Endothelial cell of umbilical vein (primary cell): ENCODE measurements at regions not wholly inside any gene's neighbourhood (a gene's known extent, or its start where the extent isn't known, plus 50 kb on each side); places are given as distances from the start of the nearest gene placed in this dataset.

Experiments
- EZH2 ChIP-seq: IDR thresholded peaks from 2 replicates; pipeline ENCODE4 v1.6.1; 2012; ENCODE audit warnings: borderline replicate concordance, low read depth, mild to moderate bottlenecking, moderate library complexity, low read length, inconsistent platforms; ENCODE audit not compliant: severe bottlenecking
- FOS ChIP-seq: IDR thresholded peaks from 2 replicates; pipeline ENCODE4 v1.6.1; 2011; ENCODE audit warnings: mild to moderate bottlenecking, low read length, moderate library complexity, borderline replicate concordance; ENCODE audit not compliant: insufficient read depth
- GATA2 ChIP-seq: IDR thresholded peaks from 2 replicates; pipeline ENCODE4 v1.7.0; 2011; ENCODE audit warnings: low read depth, mild to moderate bottlenecking, moderate library complexity, mixed read lengths, low read length; ENCODE audit not compliant: insufficient read length, insufficient read depth
- JUN ChIP-seq: IDR thresholded peaks from 2 replicates; pipeline ENCODE4 v1.6.1; 2011; ENCODE audit warnings: borderline replicate concordance, low read depth; ENCODE audit not compliant: insufficient read length, insufficient read depth
- MYC ChIP-seq: IDR thresholded peaks from one replicate; pipeline ENCODE4 v1.6.1; 2011; ENCODE audit warnings: mild to moderate bottlenecking, low read depth, low read length
- POLR2A ChIP-seq: IDR thresholded peaks from 2 replicates; pipeline ENCODE4 v1.6.1; 2012; ENCODE audit warnings: low read depth, mild to moderate bottlenecking, control low read depth, low read length
- TF ChIP-seq, protein P1 (sequence below), 2 donors: IDR thresholded peaks; 1 replicate in 1 of 2; 2 replicates in 1 of 2; pipeline ENCODE4 v1.5.1; 2011; ENCODE audit warnings: low read length in 2 of 2, mild to moderate bottlenecking in 2 of 2, moderate library complexity in 2 of 2, control low read depth in 1 of 2, inconsistent platforms in 1 of 2, low read depth in 1 of 2; ENCODE audit not compliant: insufficient read depth in 1 of 2; ENCODE audit errors: extremely low read depth in 1 of 2
- TF ChIP-seq, protein P2 (sequence below): IDR thresholded peaks from 2 replicates; pipeline ENCODE4 v1.6.1; 2011; ENCODE audit not compliant: insufficient read depth, insufficient read length

- TF ChIP-seq, protein P1, sequence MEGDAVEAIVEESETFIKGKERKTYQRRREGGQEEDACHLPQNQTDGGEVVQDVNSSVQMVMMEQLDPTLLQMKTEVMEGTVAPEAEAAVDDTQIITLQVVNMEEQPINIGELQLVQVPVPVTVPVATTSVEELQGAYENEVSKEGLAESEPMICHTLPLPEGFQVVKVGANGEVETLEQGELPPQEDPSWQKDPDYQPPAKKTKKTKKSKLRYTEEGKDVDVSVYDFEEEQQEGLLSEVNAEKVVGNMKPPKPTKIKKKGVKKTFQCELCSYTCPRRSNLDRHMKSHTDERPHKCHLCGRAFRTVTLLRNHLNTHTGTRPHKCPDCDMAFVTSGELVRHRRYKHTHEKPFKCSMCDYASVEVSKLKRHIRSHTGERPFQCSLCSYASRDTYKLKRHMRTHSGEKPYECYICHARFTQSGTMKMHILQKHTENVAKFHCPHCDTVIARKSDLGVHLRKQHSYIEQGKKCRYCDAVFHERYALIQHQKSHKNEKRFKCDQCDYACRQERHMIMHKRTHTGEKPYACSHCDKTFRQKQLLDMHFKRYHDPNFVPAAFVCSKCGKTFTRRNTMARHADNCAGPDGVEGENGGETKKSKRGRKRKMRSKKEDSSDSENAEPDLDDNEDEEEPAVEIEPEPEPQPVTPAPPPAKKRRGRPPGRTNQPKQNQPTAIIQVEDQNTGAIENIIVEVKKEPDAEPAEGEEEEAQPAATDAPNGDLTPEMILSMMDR (IDR thresholded peaks at IDR 0.05; ENCODE audit: extremely low read depth in 1 of 2, insufficient read depth in 1 of 2, low read depth in 1 of 2, low read length in 2 of 2): no peak
- TF ChIP-seq, protein P2, sequence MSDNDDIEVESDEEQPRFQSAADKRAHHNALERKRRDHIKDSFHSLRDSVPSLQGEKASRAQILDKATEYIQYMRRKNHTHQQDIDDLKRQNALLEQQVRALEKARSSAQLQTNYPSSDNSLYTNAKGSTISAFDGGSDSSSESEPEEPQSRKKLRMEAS: no peak
- no peak for TF ChIP-seq POLR2A
- no peak for TF ChIP-seq MYC
- no peak for TF ChIP-seq GATA2
- TF ChIP-seq EZH2: no peak
- no peak for TF ChIP-seq FOS
- TF ChIP-seq JUN: no peak
These were observed 296.3 kb upstream of the NMUR2 start for GRCh38 chr5:152701305-152701949.
